Neural progenitor cell (in vitro differentiated cells): ENCODE measurements at regions not wholly inside any gene's neighbourhood (a gene's known extent, or its start where the extent isn't known, plus 50 kb on each side); places are given as distances from the start of the nearest gene placed in this dataset.

Experiments
- DNase-seq: peaks from one replicate; pipeline ENCODE4 v3.0.0-alpha.2; 2016; ENCODE audit warnings: low spot score
- H2AFZ ChIP-seq: fragments of 200-600 bp; sonication (generic); replicated peaks from 2 replicates; pipeline ENCODE4 v1.6.1; 2016; ENCODE audit warnings: antibody characterized with exemption
- H3F3A ChIP-seq: fragments of 200-600 bp; sonication (generic); 2 replicates; pipeline ENCODE4 v1.6.1; 2016; ENCODE audit warnings: antibody characterized with exemption, low read depth
- H3K27ac ChIP-seq: fragments of 200-600 bp; sonication (generic); 2 replicates; pipeline ENCODE4 v1.5.1; 2016; ENCODE audit warnings: mild to moderate bottlenecking
- H3K27me3 ChIP-seq: fragments of 200-600 bp; sonication (generic); 2 replicates; pipeline ENCODE4 v1.6.1; 2016; ENCODE audit warnings: mild to moderate bottlenecking, moderate library complexity
- H3K36me3 ChIP-seq: fragments of 200-600 bp; sonication (generic); 2 replicates; pipeline ENCODE4 v1.5.1; 2016
- H3K4me1 ChIP-seq: fragments of 200-600 bp; sonication (generic); 2 replicates; pipeline ENCODE4 v1.6.1; 2016; ENCODE audit warnings: mixed run types
- H3K4me2 ChIP-seq: fragments of 200-600 bp; sonication (generic); 2 replicates; pipeline ENCODE4 v1.6.1; 2016
- H3K4me3 ChIP-seq: fragments of 200-600 bp; sonication (generic); 2 replicates; pipeline ENCODE4 v1.5.1; 2016
- H3K79me2 ChIP-seq: fragments of 200-600 bp; sonication (generic); 2 replicates; pipeline ENCODE4 v1.6.1; 2016; ENCODE audit warnings: low read depth
- H3K9ac ChIP-seq: fragments of 200-600 bp; sonication (generic); 2 replicates; pipeline ENCODE4 v1.6.1; 2016
- H3K9me3 ChIP-seq: fragments of 200-600 bp; sonication (generic); 2 replicates; pipeline ENCODE4 v1.5.1; 2016; ENCODE audit warnings: low read depth
- H4K20me1 ChIP-seq: fragments of 200-600 bp; sonication (generic); 2 replicates; pipeline ENCODE4 v1.6.1; 2016; ENCODE audit warnings: low read depth
- H3K27ac Mint-ChIP-seq: 3 replicates; pipeline ENCODE4 v1.8.0; 2021; ENCODE audit warnings: mixed read lengths
- H3K27me3 Mint-ChIP-seq: 2 replicates; pipeline ENCODE4 v1.8.0; 2022; ENCODE audit warnings: low read depth, mild to moderate bottlenecking, inconsistent platforms, moderate library complexity, mixed read lengths; ENCODE audit not compliant: insufficient read depth
- H3K36me3 Mint-ChIP-seq: 3 replicates; pipeline ENCODE4 v1.8.0; 2021; ENCODE audit warnings: mixed read lengths
- H3K4me1 Mint-ChIP-seq: 3 replicates; pipeline ENCODE4 v1.8.0; 2021; ENCODE audit warnings: mixed read lengths
- H3K4me3 Mint-ChIP-seq: 3 replicates; pipeline ENCODE4 v1.8.0; 2021; ENCODE audit warnings: mild to moderate bottlenecking, moderate library complexity, mixed read lengths
- H3K9me3 Mint-ChIP-seq: 3 replicates; pipeline ENCODE4 v1.8.0; 2020; ENCODE audit warnings: mixed read lengths
- CTCF ChIP-seq: fragments of 200-600 bp; sonication (generic); IDR thresholded peaks from 2 replicates; pipeline ENCODE4 v1.5.1; 2017; ENCODE audit warnings: antibody characterized with exemption, mild to moderate bottlenecking
- EZH2 ChIP-seq: fragments of 200-600 bp; sonication (generic); IDR thresholded peaks from 2 replicates; pipeline ENCODE4 v1.6.1; 2017; ENCODE audit warnings: antibody characterized with exemption, mild to moderate bottlenecking, moderate library complexity
- EZH2phosphoT487 ChIP-seq: fragments of 200-600 bp; sonication (generic); IDR thresholded peaks from 2 replicates; pipeline ENCODE4 v1.6.1; 2017; ENCODE audit warnings: antibody characterized with exemption

DNA sequence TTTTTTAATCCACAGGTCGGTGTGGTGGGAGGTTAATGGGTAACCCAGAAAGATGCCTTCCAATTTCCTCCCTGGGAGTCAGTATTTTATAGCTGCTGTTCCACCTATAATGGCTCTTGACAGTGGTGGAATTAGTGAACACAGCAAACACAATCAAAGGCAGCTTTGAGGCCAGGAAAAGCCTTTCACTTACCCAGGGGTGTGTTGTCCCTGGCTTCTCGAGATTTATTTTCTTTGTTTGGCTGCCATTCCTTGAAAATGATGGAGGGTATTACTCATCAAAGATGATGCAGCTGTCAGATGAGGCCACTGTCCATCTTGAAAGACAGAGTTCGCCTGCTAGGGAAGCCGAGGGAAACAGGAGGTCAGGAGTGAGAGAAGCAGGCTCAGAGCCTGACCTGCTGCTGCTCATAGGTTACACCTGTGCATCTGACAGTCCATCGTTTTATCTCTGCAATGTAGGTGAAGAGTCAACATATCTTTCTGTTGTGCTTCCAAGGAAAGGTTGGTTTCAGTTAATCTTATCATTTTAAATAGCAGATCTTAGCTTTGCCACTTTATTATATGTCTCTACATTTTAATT, 221.6 kb downstream of the XPNPEP1 start:
- Histone ChIP-seq H3K27ac (no peak overlapping the region), H3F3A (no peaks in the 10 kb centered on the region), H3K4me3 (no peak overlapping the region), H4K20me1 (no peaks in the 10 kb centered on the region), H3K4me2 (no peak overlapping the region), H3K4me1 (no peaks in the 10 kb centered on the region), H3K9ac (no peak overlapping the region), H3K27me3 (no peaks in the 10 kb centered on the region), H3K36me3 (no peaks in the 10 kb centered on the region), H3K79me2 (no peaks in the 10 kb centered on the region), H2AFZ (no peak overlapping the region), H3K9me3 (no peaks in the 10 kb centered on the region)
- TF ChIP-seq CTCF = no peak
- TF ChIP-seq EZH2 = no peak
- no peak for TF ChIP-seq EZH2phosphoT487
- Mint-ChIP-seq H3K9me3 (no peaks in the 10 kb centered on the region), H3K36me3 (no peaks in the 10 kb centered on the region), H3K27me3 (no peaks in the 10 kb centered on the region), H3K4me1 (peaks cover 2% of the 10 kb centered on the region), H3K4me3 (no peak overlapping the region), H3K27ac (no peak overlapping the region)
- DNase-seq = no peak

- no peaks in the 10 kb centered on the region for H3K9me3 Mint-ChIP-seq
- TF ChIP-seq EZH2phosphoT487 (no peak), CTCF (no peak), EZH2 (no peak)
Measured at GRCh38 chr10:109698882-109699664, 224.2 kb downstream of the XPNPEP1 start.

GRCh38 chr10:109698086-109698485, 225.2 kb downstream of the XPNPEP1 start:
- H3K4me1 Mint-ChIP-seq = peaks cover 2% of the 10 kb centered on the region
- no peak overlapping the region for H3K4me3 Mint-ChIP-seq
- no peaks in the 10 kb centered on the region for H3K79me2 ChIP-seq
- H3K36me3 Mint-ChIP-seq = no peaks in the 10 kb centered on the region
- no peaks in the 10 kb centered on the region for H3K27me3 Mint-ChIP-seq
- no peak overlapping the region for H2AFZ ChIP-seq
- no peaks in the 10 kb centered on the region for H3F3A ChIP-seq
- H3K4me1 ChIP-seq = no peaks in the 10 kb centered on the region
- H3K9me3 ChIP-seq = no peaks in the 10 kb centered on the region
- no peak for DNase-seq
- no peak for TF ChIP-seq CTCF
- TF ChIP-seq EZH2phosphoT487 = no peak
- no peak for TF ChIP-seq EZH2
- H3K4me3 ChIP-seq = no peak overlapping the region
- no peaks in the 10 kb centered on the region for H3K27me3 ChIP-seq
- H3K9me3 Mint-ChIP-seq = no peaks in the 10 kb centered on the region
- H3K4me2 ChIP-seq = no peak overlapping the region
- H3K9ac ChIP-seq = no peak overlapping the region
- H3K27ac ChIP-seq = no peak overlapping the region
- no peaks in the 10 kb centered on the region for H4K20me1 ChIP-seq
- no peak overlapping the region for H3K27ac Mint-ChIP-seq
- no peaks in the 10 kb centered on the region for H3K36me3 ChIP-seq

More at GRCh38 chr10:109698882-109699664, 224.2 kb downstream of the XPNPEP1 start:
- no peak overlapping the region for H3K4me3 ChIP-seq
- no peaks in the 10 kb centered on the region for H3K27me3 ChIP-seq
- DNase-seq = no peak
- no peak overlapping the region for H3K4me2 ChIP-seq
- no peak overlapping the region for H3K27ac Mint-ChIP-seq
- H4K20me1 ChIP-seq = no peaks in the 10 kb centered on the region
- no peaks in the 10 kb centered on the region for H3K27me3 Mint-ChIP-seq
- H3K9me3 ChIP-seq = no peaks in the 10 kb centered on the region
- peaks cover 2% of the 10 kb centered on the region for H3K4me1 Mint-ChIP-seq
- no peaks in the 10 kb centered on the region for H3K36me3 ChIP-seq
- H3K27ac ChIP-seq = no peak overlapping the region
- no peak overlapping the region for H3K4me3 Mint-ChIP-seq
- no peaks in the 10 kb centered on the region for H3K4me1 ChIP-seq
- no peaks in the 10 kb centered on the region for H3K79me2 ChIP-seq
- no peak overlapping the region for H2AFZ ChIP-seq
- H3K9ac ChIP-seq = no peak overlapping the region
- H3K36me3 Mint-ChIP-seq = no peaks in the 10 kb centered on the region
- no peaks in the 10 kb centered on the region for H3F3A ChIP-seq
